GM12878 (cell line): ENCODE measurements at regions not wholly inside any gene's neighbourhood (a gene's known extent, or its start where the extent isn't known, plus 50 kb on each side); places are given as distances from the start of the nearest gene placed in this dataset.

ENCODE experiments used
- ATAC-seq: fragments of 200-7000 bp; cut with Tn5 transposase; 3 replicates; pipeline ENCODE4 v1.9.1; 2020; ENCODE audit warnings: mild to moderate bottlenecking, moderate library complexity
- BruUV-seq: library from RNA; stranded (reverse); fragments of 400-500 nt; replicated peaks from 2 replicates; lab custom pipeline; 2021; lab: Mats Ljungman, UMichigan
- CTCF ChIA-PET: fragments of 300-600 bp; sonication (Branson Sonifier 250); formaldehyde crosslinking; extraction: SDS; loops from one replicate; lab custom pipeline; 2021; ENCODE audit warnings: inconsistent platforms; lab: Yijun Ruan, JAX
- POLR2A ChIA-PET: fragments of 350-600 bp; formaldehyde crosslinking; extraction: SDS; loops from one replicate; lab custom pipeline; 2021; ENCODE audit warnings: inconsistent platforms; lab: Charles Lee
- RAD21 ChIA-PET: fragments of 300-600 bp; sonication (Branson Sonifier 250); formaldehyde crosslinking; loops from one replicate; lab custom pipeline; 2023; ENCODE audit warnings: antibody characterized with exemption; ENCODE audit not compliant: unreplicated experiment; lab: Charles Lee
- SMC1A ChIA-PET: fragments of 300-600 bp; sonication (Branson Sonifier 250); formaldehyde crosslinking; loops from one replicate; lab custom pipeline; 2023; ENCODE audit not compliant: unreplicated experiment, uncharacterized antibody; lab: Charles Lee
- DNase-seq: peaks from one replicate; pipeline ENCODE4 v3.0.0-alpha.2; 2011; ENCODE audit warnings: low read depth, low spot score
- FAIRE-seq: peaks from 3 replicates; lab custom pipeline; 2011; peaks lifted over from hg19 to GRCh38; lab: Jason Lieb, UNC
- H2AFZ ChIP-seq: 2 replicates; pipeline ENCODE4 v1.6.0; 2011; ENCODE audit warnings: low read depth, low read length, control low read depth; ENCODE audit not compliant: control insufficient read depth
- H3K27ac ChIP-seq: 2 replicates; pipeline ENCODE4 v1.5.1; 2011; ENCODE audit warnings: control low read depth; ENCODE audit not compliant: control insufficient read depth, insufficient read depth
- H3K27me3 ChIP-seq, 2 experiments: replicated peaks in 1 of 2; 2 replicates each; pipeline versions ENCODE4 v1.6.0 to v1.6.1; 2011; ENCODE audit warnings: low read length in 1 of 2; ENCODE audit not compliant: control insufficient read depth in 2 of 2, insufficient read depth in 2 of 2
- H3K36me3 ChIP-seq, 2 experiments: 2 replicates each; pipeline ENCODE4 v1.5.1; 2011; ENCODE audit warnings: low read length in 1 of 2; ENCODE audit not compliant: control insufficient read depth in 2 of 2, insufficient read depth in 2 of 2
- H3K4me1 ChIP-seq: 2 replicates; pipeline ENCODE4 v1.6.1; 2011; ENCODE audit warnings: mild to moderate bottlenecking, low read length, moderate library complexity, mixed read lengths; ENCODE audit not compliant: control insufficient read depth, insufficient read depth
- H3K4me2 ChIP-seq: 2 replicates; pipeline ENCODE4 v1.6.0; 2011; ENCODE audit warnings: control low read depth; ENCODE audit not compliant: control insufficient read depth, insufficient read depth
- H3K4me3 ChIP-seq: fragments of 200-600 bp; sonication (generic); 2 replicates; pipeline ENCODE4 v1.5.1; 2016
- H3K79me2 ChIP-seq: 2 replicates; pipeline ENCODE4 v1.6.0; 2011; ENCODE audit warnings: low read length; ENCODE audit not compliant: control insufficient read depth, insufficient read depth
- H3K9ac ChIP-seq: 2 replicates; pipeline ENCODE4 v1.8.0; 2011; ENCODE audit warnings: low read length, control low read depth, mixed read lengths; ENCODE audit not compliant: control insufficient read depth, insufficient read depth
- H3K9me3 ChIP-seq: replicated peaks from 3 replicates; pipeline ENCODE4 v1.5.1; 2011; ENCODE audit warnings: mild to moderate bottlenecking, low read length; ENCODE audit not compliant: control insufficient read depth, insufficient read depth
- H4K20me1 ChIP-seq: 2 replicates; pipeline ENCODE4 v1.6.0; 2011; ENCODE audit not compliant: control insufficient read depth, insufficient read depth
- CBFB ChIP-seq: IDR thresholded peaks from 2 replicates; pipeline ENCODE4 v1.6.1; 2016; ENCODE audit warnings: antibody characterized with exemption, low read depth
- ETV6 ChIP-seq, 2 experiments: fragments of 450-650 bp in 1 of 2; IDR thresholded peaks in 1 of 2; conservative IDR thresholded peaks in 1 of 2; 2 replicates each; pipeline ENCODE4 v1.6.1; 2014; ENCODE audit warnings: antibody characterized with exemption in 1 of 2, borderline replicate concordance in 1 of 2, low read depth in 1 of 2, mild to moderate bottlenecking in 1 of 2, moderate library complexity in 1 of 2
- NFYA ChIP-seq: IDR thresholded peaks from 2 replicates; pipeline ENCODE4 v1.6.1; 2011; ENCODE audit warnings: low read depth, mild to moderate bottlenecking, low read length, improper control_type of control experiment, borderline replicate concordance
- NFYB ChIP-seq: IDR thresholded peaks from 2 replicates; pipeline ENCODE4 v1.6.1; 2011; ENCODE audit warnings: low read depth, mild to moderate bottlenecking, low read length, improper control_type of control experiment, moderate library complexity; ENCODE audit not compliant: insufficient read depth
- NRF1 ChIP-seq: conservative IDR thresholded peaks from 2 replicates; pipeline ENCODE4 v1.6.1; 2011; ENCODE audit warnings: mild to moderate bottlenecking, low read depth, low read length, improper control_type of control experiment
- POLR2AphosphoS5 ChIP-seq: IDR thresholded peaks from 2 replicates; pipeline ENCODE4 v1.6.1; 2011; ENCODE audit warnings: mild to moderate bottlenecking, low read length, inconsistent platforms
- RB1 ChIP-seq: fragments of 450-650 bp; formaldehyde crosslinking; IDR thresholded peaks from 2 replicates; pipeline ENCODE4 v1.6.1; 2017; ENCODE audit warnings: mild to moderate bottlenecking, borderline replicate concordance
- RELA ChIP-seq: fragments of 450-650 bp; IDR thresholded peaks from 2 replicates; pipeline ENCODE4 v1.8.0; 2014; ENCODE audit warnings: borderline replicate concordance; ENCODE audit not compliant: partially characterized antibody
- SREBF1 ChIP-seq: IDR thresholded peaks from 2 replicates; pipeline ENCODE4 v1.6.1; 2012; ENCODE audit warnings: mild to moderate bottlenecking, low read length
- ZNF24 ChIP-seq: fragments of 450-650 bp; IDR thresholded peaks from 2 replicates; pipeline ENCODE4 v1.6.1; 2017; ENCODE audit warnings: antibody characterized with exemption, mild to moderate bottlenecking
- in situ Hi-C: fragments of 300-500 bp; cut with MboI; formaldehyde crosslinking; loops from 9 replicates; pipeline ENCODE4 v1.14.3; 2018; ENCODE audit warnings: mixed read lengths
- intact Hi-C: fragments of 100-400 bp; cut with micrococcal nuclease; formaldehyde crosslinking; loops from one replicate; pipeline ENCODE4 v1.14.2; 2022; ENCODE audit not compliant: unreplicated experiment
- TF ChIP-seq, protein P1 (sequence below): fragments of 150-350 bp; IDR thresholded peaks from 2 replicates; pipeline ENCODE4 v1.6.1; 2014; ENCODE audit warnings: mild to moderate bottlenecking, low read depth, low read length
- TF ChIP-seq, protein P2 (sequence below): IDR thresholded peaks from 2 replicates; pipeline ENCODE4 v1.6.1; 2012; ENCODE audit warnings: mild to moderate bottlenecking, low read depth, low read length

DNA sequence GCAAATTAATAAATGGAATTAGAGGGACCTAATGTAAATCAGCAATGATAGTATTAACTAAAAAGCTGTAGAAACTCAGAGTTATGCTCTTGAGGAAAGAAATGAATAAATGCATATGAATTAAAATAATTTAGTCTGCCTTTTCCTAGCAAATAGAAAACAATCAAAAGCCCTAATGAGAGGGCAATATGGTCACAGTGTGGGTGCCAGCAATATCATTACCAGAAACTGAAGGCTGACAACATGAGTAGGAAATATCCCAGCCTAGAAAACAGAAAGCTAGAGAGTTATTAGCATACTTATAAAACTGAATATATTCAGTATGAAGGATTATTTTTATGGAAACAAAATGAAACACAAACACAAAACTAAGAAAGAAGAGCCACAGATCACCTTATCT, 987.5 kb upstream of the SEL1L start:
- RAD21 ChIA-PET, result no interaction called here
- no peaks in the 10 kb centered on the region for H3K9me3 ChIP-seq

More for the DNA sequence above, 987.5 kb upstream of the SEL1L start:
- in situ Hi-C loops, result no loop called here
- Histone ChIP-seq H3K9ac (no peak overlapping the region), H3K36me3 (no peaks in the 10 kb centered on the region), H3K4me3 (no peak overlapping the region), H3K4me1 (no peaks in the 10 kb centered on the region), H2AFZ (no peak overlapping the region), H4K20me1 (no peaks in the 10 kb centered on the region), H3K27ac (no peak overlapping the region), H3K79me2 (no peaks in the 10 kb centered on the region), H3K4me2 (no peak overlapping the region), H3K27me3 (no peaks in the 10 kb centered on the region)
- no peak for FAIRE-seq
- no peak for TF ChIP-seq SREBF1
- no peak for TF ChIP-seq RELA
- TF ChIP-seq POLR2AphosphoS5, result no peak
- TF ChIP-seq, protein P1, sequence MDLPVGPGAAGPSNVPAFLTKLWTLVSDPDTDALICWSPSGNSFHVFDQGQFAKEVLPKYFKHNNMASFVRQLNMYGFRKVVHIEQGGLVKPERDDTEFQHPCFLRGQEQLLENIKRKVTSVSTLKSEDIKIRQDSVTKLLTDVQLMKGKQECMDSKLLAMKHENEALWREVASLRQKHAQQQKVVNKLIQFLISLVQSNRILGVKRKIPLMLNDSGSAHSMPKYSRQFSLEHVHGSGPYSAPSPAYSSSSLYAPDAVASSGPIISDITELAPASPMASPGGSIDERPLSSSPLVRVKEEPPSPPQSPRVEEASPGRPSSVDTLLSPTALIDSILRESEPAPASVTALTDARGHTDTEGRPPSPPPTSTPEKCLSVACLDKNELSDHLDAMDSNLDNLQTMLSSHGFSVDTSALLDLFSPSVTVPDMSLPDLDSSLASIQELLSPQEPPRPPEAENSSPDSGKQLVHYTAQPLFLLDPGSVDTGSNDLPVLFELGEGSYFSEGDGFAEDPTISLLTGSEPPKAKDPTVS, result no peak
- TF ChIP-seq NFYA, result no peak
- no peak for TF ChIP-seq RB1
- TF ChIP-seq NRF1, result no peak
- TF ChIP-seq CBFB, result no peak
- TF ChIP-seq ETV6 (conservative IDR thresholded peaks at IDR 0.05 in 1 of 2, IDR thresholded peaks at IDR 0.05 in 1 of 2; ENCODE audit: borderline replicate concordance in 1 of 2, low read depth in 1 of 2), result no peak
- TF ChIP-seq NFYB, result no peak
- no peak for TF ChIP-seq ZNF24
- TF ChIP-seq, protein P2, sequence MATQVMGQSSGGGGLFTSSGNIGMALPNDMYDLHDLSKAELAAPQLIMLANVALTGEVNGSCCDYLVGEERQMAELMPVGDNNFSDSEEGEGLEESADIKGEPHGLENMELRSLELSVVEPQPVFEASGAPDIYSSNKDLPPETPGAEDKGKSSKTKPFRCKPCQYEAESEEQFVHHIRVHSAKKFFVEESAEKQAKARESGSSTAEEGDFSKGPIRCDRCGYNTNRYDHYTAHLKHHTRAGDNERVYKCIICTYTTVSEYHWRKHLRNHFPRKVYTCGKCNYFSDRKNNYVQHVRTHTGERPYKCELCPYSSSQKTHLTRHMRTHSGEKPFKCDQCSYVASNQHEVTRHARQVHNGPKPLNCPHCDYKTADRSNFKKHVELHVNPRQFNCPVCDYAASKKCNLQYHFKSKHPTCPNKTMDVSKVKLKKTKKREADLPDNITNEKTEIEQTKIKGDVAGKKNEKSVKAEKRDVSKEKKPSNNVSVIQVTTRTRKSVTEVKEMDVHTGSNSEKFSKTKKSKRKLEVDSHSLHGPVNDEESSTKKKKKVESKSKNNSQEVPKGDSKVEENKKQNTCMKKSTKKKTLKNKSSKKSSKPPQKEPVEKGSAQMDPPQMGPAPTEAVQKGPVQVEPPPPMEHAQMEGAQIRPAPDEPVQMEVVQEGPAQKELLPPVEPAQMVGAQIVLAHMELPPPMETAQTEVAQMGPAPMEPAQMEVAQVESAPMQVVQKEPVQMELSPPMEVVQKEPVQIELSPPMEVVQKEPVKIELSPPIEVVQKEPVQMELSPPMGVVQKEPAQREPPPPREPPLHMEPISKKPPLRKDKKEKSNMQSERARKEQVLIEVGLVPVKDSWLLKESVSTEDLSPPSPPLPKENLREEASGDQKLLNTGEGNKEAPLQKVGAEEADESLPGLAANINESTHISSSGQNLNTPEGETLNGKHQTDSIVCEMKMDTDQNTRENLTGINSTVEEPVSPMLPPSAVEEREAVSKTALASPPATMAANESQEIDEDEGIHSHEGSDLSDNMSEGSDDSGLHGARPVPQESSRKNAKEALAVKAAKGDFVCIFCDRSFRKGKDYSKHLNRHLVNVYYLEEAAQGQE, result no peak
- no TSS peak for BruUV-seq
- ChIA-PET POLR2A (no interaction called here), SMC1A (no interaction called here), CTCF (no interaction called here)
- intact Hi-C loops, result no loop called here
- ATAC-seq, result no peak
- no peak for DNase-seq
